ENCODE measurements at regions not wholly inside any gene's neighbourhood (a gene's known extent, or its start where the extent isn't known, plus 50 kb on each side); places are given as distances from the start of the nearest gene placed in this dataset.

DNA sequence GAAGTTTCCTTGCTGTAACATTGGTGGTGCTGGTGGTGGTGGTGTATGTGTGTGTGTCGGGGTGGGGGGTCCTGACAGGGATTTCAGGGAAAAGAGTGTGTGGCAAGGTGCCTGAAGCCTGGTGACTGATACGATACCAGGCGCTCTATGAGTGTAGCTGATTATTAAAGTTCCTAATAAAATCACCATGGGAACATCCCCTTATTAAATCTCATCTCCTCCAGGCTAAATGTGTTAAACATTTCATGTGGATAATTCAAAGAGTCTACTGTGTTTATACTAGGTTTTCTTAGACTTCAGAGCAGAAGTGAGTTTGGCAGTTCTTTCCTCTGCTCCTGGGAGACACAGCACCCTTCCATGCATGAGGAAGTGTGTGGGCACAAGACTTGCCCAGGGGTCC lies 82.0 kb downstream of the THNSL2 start:
- Histone ChIP-seq H3K4me3 (replicated peaks in 1 of 4; ENCODE audit: control extremely low read depth in 1 of 4, insufficient read depth in 1 of 4, low read depth in 3 of 4, low read length in 4 of 4) (no peak overlapping the region), H3K9me3 (ENCODE audit: control insufficient read depth, insufficient read depth, low read depth, low read length) (no peaks in the 10 kb centered on the region), H3K9ac (ENCODE audit: insufficient read depth, low read length) (no peak overlapping the region), H3K4me2 (ENCODE audit: extremely low read depth, insufficient read depth, low read length) (no peak overlapping the region), H2AFZ (ENCODE audit: low read length) (no peak overlapping the region), H3K27me3 (ENCODE audit: control insufficient read depth, insufficient read depth, low read length) (no peaks in the 10 kb centered on the region), H3K27ac (ENCODE audit: insufficient read depth, low read length) (no peak overlapping the region), H4K20me1 (ENCODE audit: control insufficient read depth, extremely low read depth, insufficient read depth, low read length) (no peaks in the 10 kb centered on the region), H3K4me1 (ENCODE audit: control insufficient read depth, extremely low read depth, insufficient read depth, low read length) (no peaks in the 10 kb centered on the region), H3K36me3 (ENCODE audit: control insufficient read depth, insufficient read depth, low read length) (no peaks in the 10 kb centered on the region), H3K79me2 (ENCODE audit: control insufficient read depth, insufficient read depth, low read length) (no peaks in the 10 kb centered on the region)
- no peak for TF ChIP-seq EZH2 (IDR thresholded peaks at IDR 0.05; ENCODE audit: low read length, missing control alignments)
- TF ChIP-seq, protein P1, sequence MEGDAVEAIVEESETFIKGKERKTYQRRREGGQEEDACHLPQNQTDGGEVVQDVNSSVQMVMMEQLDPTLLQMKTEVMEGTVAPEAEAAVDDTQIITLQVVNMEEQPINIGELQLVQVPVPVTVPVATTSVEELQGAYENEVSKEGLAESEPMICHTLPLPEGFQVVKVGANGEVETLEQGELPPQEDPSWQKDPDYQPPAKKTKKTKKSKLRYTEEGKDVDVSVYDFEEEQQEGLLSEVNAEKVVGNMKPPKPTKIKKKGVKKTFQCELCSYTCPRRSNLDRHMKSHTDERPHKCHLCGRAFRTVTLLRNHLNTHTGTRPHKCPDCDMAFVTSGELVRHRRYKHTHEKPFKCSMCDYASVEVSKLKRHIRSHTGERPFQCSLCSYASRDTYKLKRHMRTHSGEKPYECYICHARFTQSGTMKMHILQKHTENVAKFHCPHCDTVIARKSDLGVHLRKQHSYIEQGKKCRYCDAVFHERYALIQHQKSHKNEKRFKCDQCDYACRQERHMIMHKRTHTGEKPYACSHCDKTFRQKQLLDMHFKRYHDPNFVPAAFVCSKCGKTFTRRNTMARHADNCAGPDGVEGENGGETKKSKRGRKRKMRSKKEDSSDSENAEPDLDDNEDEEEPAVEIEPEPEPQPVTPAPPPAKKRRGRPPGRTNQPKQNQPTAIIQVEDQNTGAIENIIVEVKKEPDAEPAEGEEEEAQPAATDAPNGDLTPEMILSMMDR (conservative IDR thresholded peaks at IDR 0.05 in 1 of 2, IDR thresholded peaks at IDR 0.05 in 1 of 2; ENCODE audit: low read depth in 1 of 2, low read length in 2 of 2), result no peak
- no peak for DNase-seq (ENCODE audit: low read depth in 2 of 2)

DNA sequence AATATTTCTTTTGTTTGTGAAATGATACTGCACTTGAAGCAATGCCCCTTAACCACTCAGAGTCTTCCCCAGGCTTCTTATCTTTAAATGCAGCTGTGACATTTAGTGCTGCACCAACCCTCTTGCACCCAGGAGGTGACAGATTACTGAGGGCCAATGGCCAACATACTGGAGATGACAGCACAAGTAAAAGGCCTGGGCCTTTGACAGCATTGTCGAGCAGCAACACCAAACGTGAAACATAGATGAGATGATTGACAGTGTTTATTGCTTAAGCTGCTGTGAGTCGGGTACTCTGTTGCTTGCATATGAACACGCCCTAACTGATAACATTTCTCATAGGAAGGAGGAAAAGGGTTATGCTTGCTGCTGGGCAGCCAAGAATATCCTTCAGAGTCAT lies 80.3 kb downstream of the THNSL2 start:
- Histone ChIP-seq H3K27ac (ENCODE audit: insufficient read depth, low read length) (no peak overlapping the region), H3K4me3 (replicated peaks in 1 of 4; ENCODE audit: control extremely low read depth in 1 of 4, insufficient read depth in 1 of 4, low read depth in 3 of 4, low read length in 4 of 4) (no peak overlapping the region), H3K4me2 (ENCODE audit: extremely low read depth, insufficient read depth, low read length) (no peak overlapping the region), H3K4me1 (ENCODE audit: control insufficient read depth, extremely low read depth, insufficient read depth, low read length) (no peaks in the 10 kb centered on the region), H2AFZ (ENCODE audit: low read length) (no peak overlapping the region), H3K79me2 (ENCODE audit: control insufficient read depth, insufficient read depth, low read length) (no peaks in the 10 kb centered on the region), H4K20me1 (ENCODE audit: control insufficient read depth, extremely low read depth, insufficient read depth, low read length) (no peaks in the 10 kb centered on the region), H3K36me3 (ENCODE audit: control insufficient read depth, insufficient read depth, low read length) (no peaks in the 10 kb centered on the region), H3K27me3 (ENCODE audit: control insufficient read depth, insufficient read depth, low read length) (no peaks in the 10 kb centered on the region), H3K9ac (ENCODE audit: insufficient read depth, low read length) (no peak overlapping the region), H3K9me3 (ENCODE audit: control insufficient read depth, insufficient read depth, low read depth, low read length) (no peaks in the 10 kb centered on the region)
- DNase-seq (ENCODE audit: low read depth in 2 of 2), result no peak
- TF ChIP-seq, protein P1 (conservative IDR thresholded peaks at IDR 0.05 in 1 of 2, IDR thresholded peaks at IDR 0.05 in 1 of 2; ENCODE audit: low read depth in 1 of 2, low read length in 2 of 2), result no peak
- TF ChIP-seq EZH2 (IDR thresholded peaks at IDR 0.05; ENCODE audit: low read length, missing control alignments), result no peak

DNA sequence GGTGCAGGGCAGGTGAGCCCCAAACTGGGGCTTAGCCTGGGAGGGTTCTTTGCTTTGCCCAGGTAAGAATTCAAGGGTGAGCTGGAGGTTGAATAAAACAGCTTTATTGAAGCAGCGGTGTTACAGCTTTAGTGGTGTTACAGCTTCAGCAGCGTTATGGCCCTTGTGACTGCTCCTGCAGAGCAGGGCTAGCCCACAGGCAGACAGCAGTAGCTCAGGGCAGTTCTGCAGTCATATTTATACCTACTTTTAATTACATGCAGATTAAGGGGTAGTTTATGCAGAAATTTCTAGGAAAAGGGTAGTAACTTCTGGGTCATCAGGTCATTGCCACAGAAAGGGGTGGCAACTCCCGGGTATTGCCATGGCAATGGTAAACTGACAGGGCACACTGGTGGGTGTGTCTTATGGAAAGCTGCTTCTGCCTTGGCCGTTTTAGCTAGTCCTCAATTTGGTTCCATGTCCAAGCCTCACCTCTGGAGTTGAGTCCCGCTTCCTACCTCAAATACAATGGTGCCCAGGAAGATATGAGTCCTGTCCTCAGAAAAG lies 78.2 kb downstream of the THNSL2 start:
- no peak for DNase-seq (ENCODE audit: low read depth in 2 of 2)
- no peak overlapping the region for H3K4me3 ChIP-seq (replicated peaks in 1 of 4; ENCODE audit: control extremely low read depth in 1 of 4, insufficient read depth in 1 of 4, low read depth in 3 of 4, low read length in 4 of 4)

More for the DNA sequence above, 78.2 kb downstream of the THNSL2 start:
- Histone ChIP-seq H2AFZ (ENCODE audit: low read length) (no peak overlapping the region), H3K27me3 (ENCODE audit: control insufficient read depth, insufficient read depth, low read length) (no peaks in the 10 kb centered on the region), H4K20me1 (ENCODE audit: control insufficient read depth, extremely low read depth, insufficient read depth, low read length) (no peaks in the 10 kb centered on the region), H3K4me1 (ENCODE audit: control insufficient read depth, extremely low read depth, insufficient read depth, low read length) (no peaks in the 10 kb centered on the region), H3K9me3 (ENCODE audit: control insufficient read depth, insufficient read depth, low read depth, low read length) (no peaks in the 10 kb centered on the region), H3K4me2 (ENCODE audit: extremely low read depth, insufficient read depth, low read length) (no peak overlapping the region), H3K79me2 (ENCODE audit: control insufficient read depth, insufficient read depth, low read length) (no peaks in the 10 kb centered on the region), H3K27ac (ENCODE audit: insufficient read depth, low read length) (no peak overlapping the region), H3K36me3 (ENCODE audit: control insufficient read depth, insufficient read depth, low read length) (no peaks in the 10 kb centered on the region), H3K9ac (ENCODE audit: insufficient read depth, low read length) (no peak overlapping the region)
- TF ChIP-seq EZH2 (IDR thresholded peaks at IDR 0.05; ENCODE audit: low read length, missing control alignments), result no peak
- TF ChIP-seq, protein P1 (conservative IDR thresholded peaks at IDR 0.05 in 1 of 2, IDR thresholded peaks at IDR 0.05 in 1 of 2; ENCODE audit: low read depth in 1 of 2, low read length in 2 of 2), result no peak
